ENCODE measurements at regions not wholly inside any gene's neighbourhood (a gene's known extent, or its start where the extent isn't known, plus 50 kb on each side); places are given as distances from the start of the nearest gene placed in this dataset.

- TF ChIP-seq ZFP3 (CRISPR knock-in tag; IDR thresholded peaks at IDR 0.05) = no peak
- no peak for TF ChIP-seq TCF4 (CRISPR knock-in tag; IDR thresholded peaks at IDR 0.05; ENCODE audit: borderline replicate concordance)
- no peak for TF ChIP-seq GLIS3 (CRISPR knock-in tag; IDR thresholded peaks at IDR 0.05)
- no peak for TF ChIP-seq PATZ1 (CRISPR knock-in tag; IDR thresholded peaks at IDR 0.05; ENCODE audit: borderline replicate concordance)
- no peak for TF ChIP-seq TSHZ2 (CRISPR knock-in tag; IDR thresholded peaks at IDR 0.05)
- no peak for TF ChIP-seq ZNF70 (CRISPR knock-in tag; IDR thresholded peaks at IDR 0.05)
- TF ChIP-seq ARNTL (CRISPR knock-in tag; IDR thresholded peaks at IDR 0.05; ENCODE audit: borderline replicate concordance, low read depth) = no peak
- no peak for TF ChIP-seq ZNF8 (CRISPR knock-in tag; IDR thresholded peaks at IDR 0.05)
- no peak for TF ChIP-seq CSRNP3 (CRISPR knock-in tag; IDR thresholded peaks at IDR 0.05)
- no peak for TF ChIP-seq ISL1 (CRISPR knock-in tag; IDR thresholded peaks at IDR 0.05)
- no peak for TF ChIP-seq POU6F1 (CRISPR knock-in tag; IDR thresholded peaks at IDR 0.05; ENCODE audit: borderline replicate concordance, low read depth)
- no peak for TF ChIP-seq CREB5 (CRISPR knock-in tag; IDR thresholded peaks at IDR 0.05; ENCODE audit: low read depth)
- TF ChIP-seq SNAI2 (CRISPR knock-in tag; IDR thresholded peaks at IDR 0.05) = no peak
- TF ChIP-seq PPARA (CRISPR knock-in tag; IDR thresholded peaks at IDR 0.05; ENCODE audit: borderline replicate concordance) = no peak
- no peak for TF ChIP-seq TOX (CRISPR knock-in tag; IDR thresholded peaks at IDR 0.05; ENCODE audit: borderline replicate concordance)
- TF ChIP-seq CSDC2 (CRISPR knock-in tag; IDR thresholded peaks at IDR 0.05) = no peak
- no peak for TF ChIP-seq RARB (CRISPR knock-in tag; IDR thresholded peaks at IDR 0.05)
- no peak for TF ChIP-seq ZNF565 (CRISPR knock-in tag; conservative IDR thresholded peaks at IDR 0.05; ENCODE audit: low read depth)
- no peak for ATAC-seq
Observed at GRCh38 chr5:67290655-67291054, 94.1 kb upstream of the CD180 start.

- no peak for ATAC-seq
- no peak for TF ChIP-seq RARB (CRISPR knock-in tag; IDR thresholded peaks at IDR 0.05)
- no peak for TF ChIP-seq ESRRG (CRISPR knock-in tag; IDR thresholded peaks at IDR 0.05)
- no peak for TF ChIP-seq CSRNP3 (CRISPR knock-in tag; IDR thresholded peaks at IDR 0.05)
- no peak for TF ChIP-seq ZNF565 (CRISPR knock-in tag; conservative IDR thresholded peaks at IDR 0.05; ENCODE audit: low read depth)
- TF ChIP-seq ZNF8 (CRISPR knock-in tag; IDR thresholded peaks at IDR 0.05) = no peak
- TF ChIP-seq POU6F1 (CRISPR knock-in tag; IDR thresholded peaks at IDR 0.05; ENCODE audit: borderline replicate concordance, low read depth) = no peak
- no peak for TF ChIP-seq SNAI2 (CRISPR knock-in tag; IDR thresholded peaks at IDR 0.05)
- no peak for TF ChIP-seq CREB5 (CRISPR knock-in tag; IDR thresholded peaks at IDR 0.05; ENCODE audit: low read depth)
- TF ChIP-seq PPARA (CRISPR knock-in tag; IDR thresholded peaks at IDR 0.05; ENCODE audit: borderline replicate concordance) = no peak
- TF ChIP-seq CSDC2 (CRISPR knock-in tag; IDR thresholded peaks at IDR 0.05) = no peak
- no peak for TF ChIP-seq TCF4 (CRISPR knock-in tag; IDR thresholded peaks at IDR 0.05; ENCODE audit: borderline replicate concordance)
- TF ChIP-seq TSHZ2 (CRISPR knock-in tag; IDR thresholded peaks at IDR 0.05) = no peak
- no peak for TF ChIP-seq GLIS3 (CRISPR knock-in tag; IDR thresholded peaks at IDR 0.05)
- no peak for TF ChIP-seq ARNTL (CRISPR knock-in tag; IDR thresholded peaks at IDR 0.05; ENCODE audit: borderline replicate concordance, low read depth)
Observed at GRCh38 chr5:67289763-67290521, 93.3 kb upstream of the CD180 start.

All from SK-N-SH treated with all-trans-retinoic acid at 6 μM for 48 hours (cell line).